ENCODE measurements at regions not wholly inside any gene's neighbourhood (a gene's known extent, or its start where the extent isn't known, plus 50 kb on each side); places are given as distances from the start of the nearest gene placed in this dataset.

GRCh38 chr13:77838271-77838670, 80.4 kb downstream of the EDNRB start:
- no peak for DNase-seq

GRCh38 chr13:77836423-77836822, 82.2 kb downstream of the EDNRB start:
- peak; percentile 87 to 95 for DNase-seq

- peak; percentile 65 to 78 for DNase-seq
Observed at GRCh38 chr13:77833331-77833863, 85.2 kb downstream of the EDNRB start.

- peak; percentile 78 to 95 for DNase-seq
Observed at GRCh38 chr13:77832339-77833100, 86.1 kb downstream of the EDNRB start.

GRCh38 chr13:77831866-77832265, 86.8 kb downstream of the EDNRB start:
- DNase-seq: peak; percentile 39 to 44

GRCh38 chr13:77829963-77830362, 88.7 kb downstream of the EDNRB start:
- DNase-seq: no peak

GRCh38 chr13:77828799-77829198, 89.8 kb downstream of the EDNRB start:
- DNase-seq: no peak

- no peak for DNase-seq
Observed at GRCh38 chr13:77827332-77827731, 91.3 kb downstream of the EDNRB start.

GRCh38 chr13:77820431-77821149, 98.0 kb downstream of the EDNRB start:
- DNase-seq: no peak

GRCh38 chr13:77817521-77817920, 101.1 kb downstream of the EDNRB start:
- peak; percentile 44 to 46 for DNase-seq

GRCh38 chr13:77815330-77815729, 103.3 kb downstream of the EDNRB start:
- DNase-seq: no peak

Data from inflammatory macrophage (primary cell).